Fibroblast of the conjunctiva (primary cell): ENCODE measurements at regions not wholly inside any gene's neighbourhood (a gene's known extent, or its start where the extent isn't known, plus 50 kb on each side); places are given as distances from the start of the nearest gene placed in this dataset.

Experiments used
- DNase-seq: peaks from one replicate; pipeline ENCODE4 v3.0.0-alpha.2; 2010; ENCODE audit warnings: low read depth

- DNase-seq: no peak
Observed at GRCh38 chr16:86300746-86301481, 209.4 kb upstream of the FOXF1 start.

DNA sequence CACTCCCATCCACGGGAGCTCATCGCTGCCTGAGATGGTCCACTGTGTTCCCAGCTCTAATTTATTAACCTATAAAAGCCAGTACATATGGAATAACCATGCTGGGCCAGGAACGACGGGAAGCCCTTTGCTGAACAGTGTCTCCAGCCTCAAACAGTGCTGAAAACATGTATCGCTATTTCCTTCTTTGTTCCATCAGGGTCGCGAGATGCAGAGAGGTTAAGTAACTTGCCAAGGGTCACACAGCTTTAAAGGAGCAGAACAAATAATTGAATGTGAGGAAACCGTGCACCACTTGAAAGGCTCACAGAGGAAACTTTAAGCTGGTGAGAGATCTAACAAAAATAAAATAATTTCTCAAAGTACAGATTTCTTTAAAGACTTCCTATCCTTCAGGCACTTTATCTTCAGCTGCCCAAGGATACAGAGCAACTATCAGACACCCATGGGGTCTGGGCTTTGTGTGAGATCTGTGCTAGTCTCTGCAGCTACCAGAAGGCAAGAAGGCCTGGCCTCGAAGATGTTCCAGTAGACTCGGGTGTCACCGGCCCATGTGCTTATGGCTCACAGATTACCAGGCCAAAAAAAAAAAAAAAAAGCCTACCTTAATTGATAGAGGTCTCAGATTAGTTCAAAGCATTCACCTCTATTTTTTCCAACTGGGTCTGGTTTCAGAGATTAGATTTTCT lies 207.8 kb upstream of the FOXF1 start:
- DNase-seq: no peak

DNA sequence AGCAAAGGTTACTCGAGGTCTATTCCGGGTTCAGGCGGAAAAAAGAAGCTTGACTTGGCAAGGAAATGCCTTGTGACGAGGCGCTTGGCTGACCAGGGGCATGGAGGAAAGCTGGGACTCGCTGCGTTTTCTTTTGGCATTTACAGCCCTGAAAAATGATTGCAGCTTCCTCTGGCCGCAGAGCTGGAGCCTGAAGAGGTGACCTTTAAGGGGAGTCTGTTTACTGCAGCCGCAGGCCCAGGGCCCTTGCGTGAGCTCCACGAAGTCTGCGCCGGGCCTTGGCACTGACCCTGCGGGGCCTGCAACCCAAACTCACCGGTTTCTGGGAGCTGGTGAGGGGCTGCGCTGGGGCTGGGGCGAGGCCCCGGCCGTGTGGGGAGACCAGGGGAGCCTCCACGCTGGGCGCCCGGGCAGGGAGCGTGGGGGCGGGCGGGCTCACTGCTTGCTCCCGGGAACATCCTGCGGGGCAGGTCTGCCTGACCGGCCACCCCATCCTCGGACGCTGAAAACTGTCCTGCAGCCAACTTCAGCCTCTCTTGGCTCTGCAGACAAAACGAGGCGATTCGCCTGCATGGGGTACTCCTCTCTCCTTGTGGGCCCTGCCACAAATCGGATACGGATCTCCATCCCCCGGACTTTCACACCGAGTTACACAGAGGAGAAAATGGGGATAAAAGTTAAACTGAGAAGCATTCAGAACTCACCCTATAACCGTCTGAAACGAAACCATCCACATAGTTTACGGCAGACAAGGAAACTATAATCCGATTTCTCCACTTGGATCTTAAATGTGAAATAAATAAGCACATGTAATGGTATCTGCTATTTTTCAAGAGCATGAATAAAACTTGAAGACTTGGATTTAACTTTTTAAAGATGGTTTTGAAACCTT lies 206.3 kb upstream of the FOXF1 start:
- DNase-seq: no peak

- DNase-seq: no peak
Observed at GRCh38 chr16:86304868-86305267, 205.5 kb upstream of the FOXF1 start.

- no peak for DNase-seq
Observed at GRCh38 chr16:86305440-86305839, 204.9 kb upstream of the FOXF1 start.

GRCh38 chr16:86306011-86306644 lies 204.2 kb upstream of the FOXF1 start:
- DNase-seq: peak; percentile 9

DNA sequence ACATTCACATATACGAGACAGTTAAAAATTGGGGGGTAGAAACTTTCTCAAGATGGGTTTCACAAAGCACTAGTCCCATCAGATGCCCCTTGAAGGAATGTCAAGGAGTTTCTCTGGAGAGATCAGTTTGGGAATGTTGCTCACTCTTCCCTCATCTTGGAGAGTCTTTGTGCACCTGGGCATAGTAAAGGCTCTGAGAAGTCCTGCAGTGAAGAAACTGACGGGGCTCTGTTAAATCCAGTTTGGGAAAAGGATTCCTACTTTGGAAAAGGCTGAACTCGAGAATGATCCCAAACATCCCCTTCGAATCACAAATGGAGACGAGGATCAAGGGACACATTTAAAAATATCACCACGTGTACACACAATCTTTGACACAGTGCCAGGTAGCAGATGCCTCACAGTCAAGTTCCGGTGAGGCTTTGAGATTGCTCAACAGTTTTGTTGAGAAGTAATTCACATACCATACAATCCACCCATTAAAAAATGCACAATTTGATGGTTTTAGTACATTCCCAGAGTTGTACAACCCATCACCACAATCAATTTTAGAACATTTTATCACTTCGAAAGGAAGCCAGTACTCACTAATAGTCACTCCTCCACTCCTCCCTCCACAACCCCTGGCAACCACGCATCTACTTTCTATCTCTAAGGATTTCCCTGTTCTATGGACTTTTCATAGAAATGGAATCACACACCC lies 203.4 kb upstream of the FOXF1 start:
- peak; percentile 22 for DNase-seq

- DNase-seq: peak; percentile 43
Observed at GRCh38 chr16:86307514-86307903, 202.8 kb upstream of the FOXF1 start.

DNA sequence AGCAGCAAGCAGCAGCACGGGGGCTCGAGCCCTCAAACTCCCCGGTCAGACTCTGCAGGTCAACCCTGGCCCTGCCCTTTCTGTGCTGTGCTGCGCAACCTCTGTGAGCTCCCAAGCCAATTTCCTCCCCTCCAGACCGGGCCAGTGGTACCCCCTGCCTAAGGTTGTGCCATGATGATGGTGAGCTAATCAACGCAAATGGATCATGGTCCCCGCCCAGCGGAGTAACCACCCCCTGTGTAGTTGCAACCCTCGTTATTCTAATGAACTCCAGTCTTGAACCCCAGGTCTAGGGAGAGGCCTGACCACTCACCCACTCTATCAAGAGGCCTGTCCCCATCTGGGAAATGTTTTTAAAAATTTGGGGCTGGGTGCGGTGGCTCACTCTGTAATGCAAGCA lies 201.8 kb upstream of the FOXF1 start:
- no peak for DNase-seq

- no peak for DNase-seq
Observed at GRCh38 chr16:86313631-86314030, 196.7 kb upstream of the FOXF1 start.

GRCh38 chr16:86314402-86315025 lies 195.8 kb upstream of the FOXF1 start:
- DNase-seq: no peak

DNA sequence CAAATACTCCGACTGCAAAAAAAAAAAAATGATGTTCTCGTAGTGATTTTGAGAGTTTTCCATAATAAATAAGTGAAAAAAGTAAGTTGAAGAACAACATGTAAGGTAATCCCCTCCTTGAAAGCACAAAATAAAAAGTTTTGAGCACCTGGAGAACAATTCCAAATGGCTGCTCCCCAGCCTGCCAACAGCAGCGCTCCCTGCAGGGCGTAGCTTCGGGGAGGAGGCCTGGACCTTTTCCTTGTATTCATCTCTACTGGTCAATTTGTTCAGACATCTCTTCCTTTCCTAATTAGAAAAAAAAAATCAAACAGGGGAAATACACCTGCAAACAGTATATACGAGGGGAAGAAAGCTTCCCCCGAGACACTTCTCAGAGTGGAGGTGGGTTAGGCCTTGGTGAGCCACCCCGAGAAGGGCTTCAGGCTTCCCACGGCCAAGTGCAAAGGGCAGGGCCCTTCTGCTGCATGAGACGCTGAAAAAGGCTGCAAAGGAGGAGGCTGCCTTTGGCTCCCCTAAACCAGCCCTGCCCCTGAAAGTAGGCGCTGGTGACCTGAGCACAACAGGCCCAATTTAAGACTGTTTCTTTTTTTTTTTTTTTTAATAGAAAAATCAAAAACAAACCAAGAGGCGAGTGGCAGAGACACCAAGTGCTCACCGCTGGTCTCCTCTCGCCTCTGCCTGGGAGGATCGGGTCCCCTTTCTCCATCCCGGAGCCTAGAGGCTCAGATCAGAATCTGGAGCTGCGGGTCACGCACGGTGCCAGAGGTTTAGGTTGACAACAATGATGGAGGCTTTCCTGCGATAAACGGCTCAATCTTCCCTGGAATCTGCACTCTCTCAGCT lies 193.1 kb upstream of the FOXF1 start:
- DNase-seq: no peak

- no peak for DNase-seq
Observed at GRCh38 chr16:86317813-86318650, 192.3 kb upstream of the FOXF1 start.

- DNase-seq: no peak
Observed at GRCh38 chr16:86319585-86320236, 190.6 kb upstream of the FOXF1 start.

DNA sequence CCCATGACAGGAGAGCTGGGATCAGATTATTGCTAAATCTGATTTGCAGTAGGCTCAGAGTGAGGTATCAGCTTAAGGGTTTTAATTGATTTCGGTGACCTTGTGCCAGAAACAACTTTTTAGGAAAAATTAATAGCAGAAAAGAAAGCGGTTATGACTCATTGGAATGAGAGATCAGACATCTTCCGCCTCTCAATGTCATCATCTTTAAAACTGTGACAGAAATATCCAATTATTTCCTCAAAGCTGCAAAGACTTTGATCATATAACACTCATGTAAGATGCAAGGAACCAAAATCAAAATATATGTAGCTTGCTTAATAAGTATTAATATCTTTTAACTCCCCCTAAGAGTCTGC lies 190.1 kb upstream of the FOXF1 start:
- no peak for DNase-seq

GRCh38 chr16:86321491-86321890 lies 188.8 kb upstream of the FOXF1 start:
- DNase-seq: no peak

- no peak for DNase-seq
Observed at GRCh38 chr16:86322283-86322682, 188.0 kb upstream of the FOXF1 start.

DNA sequence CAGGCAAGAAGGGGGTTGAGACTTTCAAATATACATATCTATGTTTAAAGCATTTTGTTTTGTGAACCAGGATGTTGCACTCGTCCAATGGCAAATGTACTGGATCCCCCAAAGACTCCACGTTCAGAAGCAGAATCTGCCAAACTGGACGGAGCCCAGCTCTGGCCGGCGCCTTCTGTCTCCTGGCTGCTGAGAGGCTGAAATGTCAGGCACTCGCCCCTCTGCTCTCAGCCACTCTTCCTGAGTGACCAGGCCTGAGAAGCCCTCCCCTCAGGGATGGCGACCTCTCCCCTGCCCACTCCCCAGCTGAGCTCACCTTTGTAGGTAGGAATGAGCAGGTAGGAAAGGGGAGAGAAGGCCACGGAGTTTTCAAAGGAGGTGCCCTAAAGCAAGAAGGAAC lies 187.5 kb upstream of the FOXF1 start:
- no peak for DNase-seq

GRCh38 chr16:86324320-86324719 lies 186.0 kb upstream of the FOXF1 start:
- no peak for DNase-seq
